K562 (cell line): ENCODE measurements at regions not wholly inside any gene's neighbourhood (a gene's known extent, or its start where the extent isn't known, plus 50 kb on each side); places are given as distances from the start of the nearest gene placed in this dataset.

Source experiments
- CAMTA2 ChIP-seq: fragments of 250-450 bp; sonication (Bioruptor Pico); conservative IDR thresholded peaks from 2 replicates; pipeline ENCODE4 v1.5.1; 2022
- CREB1 ChIP-seq, 2 experiments: sonication (generic) in 1 of 2; formaldehyde crosslinking in 1 of 2; IDR thresholded peaks; 2 replicates each; pipeline versions ENCODE4 v1.6.1 to v1.8.0; 2012 to 2022; ENCODE audit warnings: inconsistent platforms in 1 of 2, mild to moderate bottlenecking in 1 of 2, missing genetic modification reagents in 1 of 2, moderate library complexity in 1 of 2
- CTCF ChIP-seq, 3 experiments: IDR thresholded peaks in 2 of 3; conservative IDR thresholded peaks in 1 of 3; 2 replicates each; pipeline ENCODE4 v1.5.1; 2011 to 2012; ENCODE audit warnings: low read length in 3 of 3, mild to moderate bottlenecking in 3 of 3, control low read depth in 2 of 3, improper control_type of control experiment in 1 of 3, inconsistent platforms in 1 of 3, low read depth in 1 of 3, mixed read lengths in 1 of 3, moderate library complexity in 1 of 3; ENCODE audit not compliant: insufficient read depth in 2 of 3
- HMGXB4 ChIP-seq: sonication (generic); formaldehyde crosslinking; IDR thresholded peaks from 2 replicates; pipeline ENCODE4 v1.8.1; 2023; ENCODE audit warnings: mild to moderate bottlenecking, missing genetic modification reagents
- KAT2B ChIP-seq: IDR thresholded peaks from one replicate; pipeline ENCODE4 v1.6.1; 2012; ENCODE audit warnings: low read depth, mild to moderate bottlenecking, control low read depth, inconsistent platforms, low read length, moderate library complexity
- NRF1 ChIP-seq, 2 experiments: fragments of 450-650 bp; IDR thresholded peaks in 1 of 2; conservative IDR thresholded peaks in 1 of 2; 2 replicates each; pipeline ENCODE4 v1.6.1; 2014; ENCODE audit warnings: mild to moderate bottlenecking in 2 of 2
- RBM39 ChIP-seq: fragments of 200-400 bp; formaldehyde crosslinking; optimal IDR thresholded peaks from 2 replicates; pipeline ENCODE3; 2018; ENCODE audit warnings: low read depth, low read length
- TAL1 ChIP-seq: fragments of 450-650 bp; IDR thresholded peaks from 2 replicates; pipeline ENCODE4 v1.6.1; 2016; ENCODE audit warnings: mild to moderate bottlenecking
- ZNF324 ChIP-seq: fragments of 250-450 bp; sonication (Bioruptor Pico); IDR thresholded peaks from 2 replicates; pipeline ENCODE4 v1.4.0; 2020; ENCODE audit warnings: mild to moderate bottlenecking
- TF ChIP-seq, protein P1 (sequence below): fragments of 450-650 bp; IDR thresholded peaks from 2 replicates; pipeline ENCODE4 v1.6.1; 2016; ENCODE audit warnings: antibody characterized with exemption
- TF ChIP-seq, protein P2 (sequence below): sonication (generic); formaldehyde crosslinking; IDR thresholded peaks from 2 replicates; pipeline ENCODE4 v1.8.1; 2023; ENCODE audit warnings: mild to moderate bottlenecking, missing genetic modification reagents, moderate library complexity

DNA sequence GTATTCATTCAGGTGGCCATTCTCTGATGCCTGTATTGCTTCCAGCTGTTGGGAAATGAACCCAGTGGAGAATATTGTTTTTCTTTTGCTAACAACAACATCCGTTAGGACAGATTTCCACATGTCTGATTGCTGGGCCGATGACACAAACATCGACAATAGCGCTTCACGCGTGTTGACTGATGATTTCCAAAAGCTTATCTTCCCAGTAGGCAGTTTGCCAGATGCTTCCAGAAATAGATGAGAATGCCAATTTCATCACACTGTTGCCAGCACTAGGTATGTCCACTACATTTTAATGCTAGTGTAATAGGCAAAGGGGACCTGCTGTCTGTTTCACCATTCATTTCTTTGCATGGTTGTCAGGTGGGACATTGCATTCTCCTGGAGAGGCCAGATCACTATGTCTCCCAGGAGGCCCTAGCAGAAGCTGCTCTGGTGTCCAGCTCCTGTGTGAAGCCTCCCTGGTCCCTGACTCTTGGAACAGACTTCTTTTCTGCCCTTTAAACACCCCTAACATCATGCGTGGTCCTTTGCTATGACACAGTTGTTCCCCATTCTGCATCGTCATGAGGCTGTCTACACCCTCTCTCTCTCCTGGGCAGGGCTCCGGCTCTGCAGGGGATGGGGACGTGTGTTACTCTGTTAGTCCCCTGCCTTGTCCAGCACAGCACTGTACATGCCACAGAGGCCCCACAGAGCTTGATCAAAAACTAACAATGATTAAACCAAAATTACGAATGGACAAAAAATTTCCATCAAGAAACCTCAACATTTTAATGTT lies 181.6 kb downstream of the CDH26 start:
- TF ChIP-seq, protein P1, sequence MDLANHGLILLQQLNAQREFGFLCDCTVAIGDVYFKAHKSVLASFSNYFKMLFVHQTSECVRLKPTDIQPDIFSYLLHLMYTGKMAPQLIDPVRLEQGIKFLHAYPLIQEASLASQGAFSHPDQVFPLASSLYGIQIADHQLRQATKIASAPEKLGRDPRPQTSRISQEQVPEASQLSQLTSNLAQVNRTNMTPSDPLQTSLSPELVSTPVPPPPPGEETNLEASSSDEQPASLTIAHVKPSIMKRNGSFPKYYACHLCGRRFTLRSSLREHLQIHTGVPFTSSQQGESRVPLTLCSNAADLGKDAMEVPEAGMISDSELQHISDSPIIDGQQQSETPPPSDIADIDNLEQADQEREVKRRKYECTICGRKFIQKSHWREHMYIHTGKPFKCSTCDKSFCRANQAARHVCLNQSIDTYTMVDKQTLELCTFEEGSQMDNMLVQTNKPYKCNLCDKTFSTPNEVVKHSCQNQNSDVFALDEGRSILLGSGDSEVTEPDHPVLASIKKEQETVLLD, result no peak
- TF ChIP-seq CTCF (IDR thresholded peaks at IDR 0.05 in 2 of 3, conservative IDR thresholded peaks at IDR 0.05 in 1 of 3; ENCODE audit: insufficient read depth in 2 of 3, low read depth in 1 of 3, low read length in 3 of 3) (no peak), NRF1 (conservative IDR thresholded peaks at IDR 0.05 in 1 of 2, IDR thresholded peaks at IDR 0.05 in 1 of 2) (no peak), RBM39 (no peak), CREB1 (IDR thresholded peaks at IDR 0.05) (no peak), CREB1 (CRISPR knock-in tag; IDR thresholded peaks at IDR 0.05) (no peak), HMGXB4 (CRISPR knock-in tag) (no peak), KAT2B (no peak), CAMTA2 (CRISPR knock-in tag) (no peak), TAL1 (no peak), ZNF324 (CRISPR knock-in tag) (no peak)
- TF ChIP-seq, protein P2, sequence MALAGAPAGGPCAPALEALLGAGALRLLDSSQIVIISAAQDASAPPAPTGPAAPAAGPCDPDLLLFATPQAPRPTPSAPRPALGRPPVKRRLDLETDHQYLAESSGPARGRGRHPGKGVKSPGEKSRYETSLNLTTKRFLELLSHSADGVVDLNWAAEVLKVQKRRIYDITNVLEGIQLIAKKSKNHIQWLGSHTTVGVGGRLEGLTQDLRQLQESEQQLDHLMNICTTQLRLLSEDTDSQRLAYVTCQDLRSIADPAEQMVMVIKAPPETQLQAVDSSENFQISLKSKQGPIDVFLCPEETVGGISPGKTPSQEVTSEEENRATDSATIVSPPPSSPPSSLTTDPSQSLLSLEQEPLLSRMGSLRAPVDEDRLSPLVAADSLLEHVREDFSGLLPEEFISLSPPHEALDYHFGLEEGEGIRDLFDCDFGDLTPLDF (CRISPR knock-in tag), result no peak
